SK-N-MC (cell line): ENCODE measurements at regions not wholly inside any gene's neighbourhood (a gene's known extent, or its start where the extent isn't known, plus 50 kb on each side); places are given as distances from the start of the nearest gene placed in this dataset.

Source experiments
- DNase-seq: peaks from one replicate; pipeline ENCODE4 v3.0.0-alpha.2; 2011; ENCODE audit warnings: low read depth, low spot score
- H3K27ac ChIP-seq: fragments of 200-600 bp; sonication (generic); 2 replicates; pipeline ENCODE4 v1.5.1; 2016; ENCODE audit warnings: mixed run types
- H3K36me3 ChIP-seq: fragments of 200-600 bp; sonication (generic); 2 replicates; pipeline ENCODE4 v1.6.1; 2017; ENCODE audit warnings: antibody characterized with exemption, low read length, mixed read lengths; ENCODE audit not compliant: insufficient read depth
- H3K4me3 ChIP-seq: fragments of 200-600 bp; sonication (generic); 2 replicates; pipeline ENCODE4 v1.5.1; 2016
- H3K9ac ChIP-seq: fragments of 200-600 bp; sonication (generic); 2 replicates; pipeline ENCODE4 v1.8.0; 2017; ENCODE audit warnings: mixed run types, mixed read lengths; ENCODE audit not compliant: insufficient read length
- H3K9me3 ChIP-seq: fragments of 200-600 bp; sonication (generic); 2 replicates; pipeline ENCODE4 v1.6.1; 2017; ENCODE audit warnings: low read depth, mild to moderate bottlenecking, antibody characterized with exemption, low read length, moderate library complexity, mixed read lengths
- EZH2 ChIP-seq: fragments of 200-600 bp; sonication (generic); IDR thresholded peaks from one replicate; pipeline ENCODE4 v1.6.1; 2017; ENCODE audit warnings: antibody characterized with exemption
- FOXP2 ChIP-seq: optimal IDR thresholded peaks from 2 replicates; pipeline ENCODE3; 2011; ENCODE audit warnings: mild to moderate bottlenecking, moderate library complexity; ENCODE audit not compliant: insufficient read depth; ENCODE audit errors: extremely low read length, control extremely low read depth
- POLR2AphosphoS5 ChIP-seq: IDR thresholded peaks from 2 replicates; pipeline ENCODE4 v1.6.1; 2012; ENCODE audit warnings: mild to moderate bottlenecking, low read depth, low read length, borderline replicate concordance

- Histone ChIP-seq H3K9me3 (no peaks in the 10 kb centered on the region), H3K27ac (no peak overlapping the region), H3K4me3 (no peak overlapping the region), H3K36me3 (no peaks in the 10 kb centered on the region), H3K9ac (no peak overlapping the region)
- TF ChIP-seq POLR2AphosphoS5 (no peak), EZH2 (no peak), FOXP2 (no peak)
- no peak for DNase-seq
These were observed 68.7 kb upstream of the PWP1 start for GRCh38 chr12:107616941-107617340.

GRCh38 chr12:107618106-107618505 lies 67.5 kb upstream of the PWP1 start:
- DNase-seq = no peak
- no peaks in the 10 kb centered on the region for H3K36me3 ChIP-seq
- no peaks in the 10 kb centered on the region for H3K9me3 ChIP-seq
- no peak for TF ChIP-seq FOXP2
- TF ChIP-seq POLR2AphosphoS5 = no peak
- TF ChIP-seq EZH2 = no peak
- H3K9ac ChIP-seq = no peak overlapping the region
- H3K27ac ChIP-seq = no peak overlapping the region
- no peak overlapping the region for H3K4me3 ChIP-seq

GRCh38 chr12:107619831-107620230 lies 65.8 kb upstream of the PWP1 start:
- Histone ChIP-seq H3K27ac (no peak overlapping the region), H3K36me3 (no peaks in the 10 kb centered on the region), H3K9ac (no peak overlapping the region), H3K4me3 (no peak overlapping the region), H3K9me3 (no peaks in the 10 kb centered on the region)
- TF ChIP-seq EZH2 = no peak
- TF ChIP-seq FOXP2 = no peak
- TF ChIP-seq POLR2AphosphoS5 = no peak
- no peak for DNase-seq

- H3K9ac ChIP-seq = no peak overlapping the region
- no peaks in the 10 kb centered on the region for H3K36me3 ChIP-seq
- H3K9me3 ChIP-seq = no peaks in the 10 kb centered on the region
- DNase-seq = no peak
- H3K27ac ChIP-seq = no peak overlapping the region
- TF ChIP-seq EZH2 = no peak
- TF ChIP-seq FOXP2 = no peak
- TF ChIP-seq POLR2AphosphoS5 = no peak
- H3K4me3 ChIP-seq = no peak overlapping the region
These were observed 63.6 kb upstream of the PWP1 start for GRCh38 chr12:107622001-107622400.

GRCh38 chr12:107624493-107624892 lies 61.1 kb upstream of the PWP1 start:
- no peak for TF ChIP-seq FOXP2
- no peak for TF ChIP-seq POLR2AphosphoS5
- no peak for TF ChIP-seq EZH2
- Histone ChIP-seq H3K36me3 (no peaks in the 10 kb centered on the region), H3K9ac (no peak overlapping the region), H3K4me3 (no peak overlapping the region), H3K9me3 (no peaks in the 10 kb centered on the region), H3K27ac (no peak overlapping the region)
- no peak for DNase-seq

- no peaks in the 10 kb centered on the region for H3K9me3 ChIP-seq
- TF ChIP-seq EZH2 (no peak), POLR2AphosphoS5 (no peak), FOXP2 (no peak)
- no peak overlapping the region for H3K4me3 ChIP-seq
- no peak overlapping the region for H3K9ac ChIP-seq
- H3K27ac ChIP-seq = no peak overlapping the region
- DNase-seq = no peak
- H3K36me3 ChIP-seq = no peaks in the 10 kb centered on the region
These were observed 53.9 kb upstream of the PWP1 start for GRCh38 chr12:107631715-107632114.

- H3K4me3 ChIP-seq = no peak overlapping the region
- H3K27ac ChIP-seq = no peak overlapping the region
- no peak for DNase-seq
- H3K9ac ChIP-seq = no peak overlapping the region
- TF ChIP-seq EZH2 (no peak), POLR2AphosphoS5 (no peak), FOXP2 (no peak)
- H3K9me3 ChIP-seq = no peaks in the 10 kb centered on the region
- no peaks in the 10 kb centered on the region for H3K36me3 ChIP-seq
These were observed 53.4 kb upstream of the PWP1 start for GRCh38 chr12:107632246-107632645.

- DNase-seq = no peak
- H3K9me3 ChIP-seq = no peaks in the 10 kb centered on the region
- no peak overlapping the region for H3K27ac ChIP-seq
- TF ChIP-seq EZH2 (no peak), POLR2AphosphoS5 (no peak), FOXP2 (no peak)
- no peak overlapping the region for H3K4me3 ChIP-seq
- H3K36me3 ChIP-seq = no peaks in the 10 kb centered on the region
- H3K9ac ChIP-seq = no peak overlapping the region
These were observed 51.1 kb upstream of the PWP1 start for GRCh38 chr12:107634530-107634929.

- Histone ChIP-seq H3K27ac (no peak overlapping the region), H3K36me3 (no peaks in the 10 kb centered on the region)
- TF ChIP-seq POLR2AphosphoS5 (no peak), EZH2 (no peak), FOXP2 (no peak)
These were observed 50.5 kb upstream of the PWP1 start for GRCh38 chr12:107635139-107635538.

More at GRCh38 chr12:107635139-107635538, 50.5 kb upstream of the PWP1 start:
- Histone ChIP-seq H3K4me3 (no peak overlapping the region), H3K9ac (no peak overlapping the region), H3K9me3 (no peaks in the 10 kb centered on the region)
- no peak for DNase-seq
